GM19452 (cell line): ENCODE measurements at regions not wholly inside any gene's neighbourhood (a gene's known extent, or its start where the extent isn't known, plus 50 kb on each side); places are given as distances from the start of the nearest gene placed in this dataset.
"Not testable (repeated sequence)": the region's sequence is repeated elsewhere in the genome, so short reads cannot be mapped to it uniquely, and the experiment has no call there.

ENCODE experiments used
- ATAC-seq: cut with Tn5 transposase; IDR thresholded peaks from one replicate; pipeline ENCODE4 v1.9.1; 2021; ENCODE audit not compliant: unreplicated experiment

DNA sequence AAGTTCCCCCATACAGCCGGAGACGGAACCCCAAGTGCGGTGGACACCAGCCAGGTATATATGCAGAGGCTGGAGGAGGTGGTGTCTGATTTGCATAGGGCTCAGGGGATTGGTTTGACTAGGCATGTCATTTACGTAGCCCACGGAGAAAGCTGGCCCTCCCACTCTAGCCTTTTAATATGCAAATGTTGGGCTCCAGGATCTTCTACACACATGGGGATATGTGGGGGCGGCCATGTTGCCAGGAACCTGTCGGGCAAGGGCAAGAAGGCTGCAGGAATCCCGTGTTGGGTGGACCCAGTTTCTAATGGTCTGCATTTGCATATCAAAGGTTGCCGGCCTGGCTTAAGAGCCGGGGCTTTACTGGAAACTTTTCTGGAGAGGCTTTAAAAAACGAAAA is 57.4 kb downstream of the FTHL17 start:
- not testable (repeated sequence) for ATAC-seq

DNA sequence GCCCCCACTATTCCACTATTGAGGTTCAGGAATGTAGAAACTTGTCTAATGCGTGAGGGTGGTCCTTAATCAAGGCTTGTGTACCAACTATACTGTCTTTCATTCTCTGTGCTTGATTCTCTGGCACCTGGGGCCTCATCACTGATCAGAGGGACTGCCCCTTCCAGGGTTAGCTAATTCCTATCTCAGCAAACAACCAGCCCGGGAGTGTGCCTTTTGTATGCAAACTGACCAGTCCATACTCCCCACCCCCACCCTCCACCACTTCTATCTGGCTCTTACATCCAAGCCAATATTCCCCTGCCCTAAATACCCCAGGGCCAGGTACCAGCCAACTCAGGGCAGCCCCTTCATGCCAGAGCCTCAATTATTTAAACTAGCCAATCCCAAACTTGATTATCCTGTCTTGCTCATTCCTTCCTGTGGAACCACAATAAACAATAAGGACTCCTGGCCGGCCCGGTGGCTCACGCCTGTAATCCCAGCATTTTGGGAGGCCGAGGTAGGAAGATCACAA is 59.3 kb downstream of the FTHL17 start:
- no peak for ATAC-seq

DNA sequence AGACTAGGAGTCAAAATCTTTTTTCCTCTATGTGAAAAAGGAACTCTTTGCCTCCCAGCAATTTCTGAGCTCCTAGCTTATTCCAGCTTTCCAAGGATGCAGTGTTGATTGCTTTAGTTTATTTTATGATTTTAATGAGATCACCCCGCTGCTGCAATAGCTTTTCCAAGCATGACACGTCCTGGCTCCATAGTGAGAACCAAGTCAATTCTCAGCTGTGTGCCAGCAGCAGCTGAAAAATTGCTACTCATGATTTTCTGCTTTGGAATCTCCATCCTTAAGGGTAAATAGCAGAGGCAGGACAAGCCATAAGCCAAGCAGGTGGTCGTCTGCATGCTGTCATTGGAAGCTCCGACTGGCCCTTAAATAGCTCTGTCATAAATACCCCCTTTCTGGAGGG is 64.5 kb downstream of the FTHL17 start:
- no peak for ATAC-seq

DNA sequence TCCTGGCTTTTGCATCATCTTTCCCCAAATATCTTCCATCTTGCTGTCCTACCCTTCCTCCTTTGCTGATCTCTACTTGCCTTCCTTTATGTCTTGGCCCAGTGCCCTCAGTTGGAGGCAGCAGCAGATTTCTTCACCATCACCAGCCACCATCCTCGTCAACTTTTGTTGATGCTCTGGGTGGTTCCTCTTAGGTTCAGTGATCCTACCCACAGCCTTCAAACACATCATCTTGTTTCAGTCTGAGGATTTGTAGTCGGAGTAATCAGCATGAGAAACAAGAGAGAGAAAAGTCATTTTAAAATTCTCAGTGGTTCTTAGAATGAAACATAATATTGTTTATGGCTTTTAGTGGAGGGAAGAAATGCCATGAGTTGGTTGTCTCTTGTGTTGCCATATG is 65.8 kb downstream of the FTHL17 start:
- ATAC-seq: no peak

DNA sequence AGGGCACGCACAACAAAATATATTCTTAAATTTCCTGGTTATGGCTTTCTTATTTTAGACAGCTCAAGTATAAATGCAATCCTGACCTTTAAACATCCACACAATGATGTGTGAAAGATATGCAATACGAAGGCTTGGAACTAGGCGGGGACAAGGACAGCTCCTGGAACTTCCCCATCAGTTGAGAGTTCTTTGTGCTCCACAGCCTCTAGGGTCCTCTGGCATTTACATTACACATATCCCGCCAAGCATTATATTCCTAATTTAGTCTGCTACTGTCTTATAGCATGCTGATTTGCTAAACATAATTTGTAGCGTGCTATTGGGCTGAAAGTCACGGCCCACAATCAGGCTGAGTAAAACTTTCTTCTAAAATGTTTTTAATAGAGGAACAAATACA is 74.4 kb downstream of the FTHL17 start:
- no peak for ATAC-seq

DNA sequence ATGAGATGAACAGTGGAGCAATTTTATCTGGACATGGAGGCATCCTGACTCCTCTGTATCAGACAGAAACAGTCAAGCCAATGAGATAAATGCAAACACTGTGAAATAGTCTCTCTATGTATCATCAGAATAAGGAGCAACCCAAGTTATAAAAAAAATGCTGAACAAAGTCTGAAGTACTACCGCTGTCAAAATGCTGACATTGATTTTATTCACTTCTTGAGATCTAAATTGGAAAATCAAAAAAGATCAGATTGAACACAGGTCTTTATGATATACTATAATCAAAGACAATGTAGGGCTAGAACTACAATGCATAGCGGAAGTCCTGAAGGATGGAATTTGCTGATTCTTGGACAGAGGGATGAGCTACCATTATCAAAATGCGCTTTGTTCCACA is 76.1 kb downstream of the FTHL17 start:
- ATAC-seq: no peak

DNA sequence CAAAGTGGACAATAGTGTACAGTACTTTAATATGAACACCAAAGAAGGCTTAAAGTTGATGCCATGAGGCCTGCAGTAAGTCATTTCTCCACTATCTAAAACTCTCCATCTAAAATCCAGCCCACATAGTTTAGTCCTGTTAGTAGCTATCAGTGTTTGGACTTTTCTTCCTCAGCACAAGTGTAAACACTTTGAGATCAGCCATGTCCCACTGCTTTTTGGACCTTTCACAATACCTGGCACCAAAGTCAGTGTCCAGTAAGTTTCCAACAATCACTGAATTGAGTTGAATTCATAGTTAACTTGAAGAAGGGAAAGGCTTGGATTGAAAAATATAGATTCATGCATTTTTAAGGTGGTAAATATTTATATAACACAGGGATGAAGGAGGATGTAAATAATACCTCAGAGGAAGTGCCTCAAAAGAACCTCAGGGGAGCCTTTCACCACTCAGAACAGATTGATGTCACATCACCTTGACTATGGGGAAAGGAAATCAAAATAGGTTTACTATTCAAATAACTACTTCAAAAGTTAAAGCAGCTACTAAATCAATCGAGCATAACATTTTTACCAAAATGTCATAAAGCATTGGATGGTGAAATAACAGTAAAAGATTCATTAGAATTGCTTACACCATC is 76.7 kb downstream of the FTHL17 start:
- no peak for ATAC-seq

DNA sequence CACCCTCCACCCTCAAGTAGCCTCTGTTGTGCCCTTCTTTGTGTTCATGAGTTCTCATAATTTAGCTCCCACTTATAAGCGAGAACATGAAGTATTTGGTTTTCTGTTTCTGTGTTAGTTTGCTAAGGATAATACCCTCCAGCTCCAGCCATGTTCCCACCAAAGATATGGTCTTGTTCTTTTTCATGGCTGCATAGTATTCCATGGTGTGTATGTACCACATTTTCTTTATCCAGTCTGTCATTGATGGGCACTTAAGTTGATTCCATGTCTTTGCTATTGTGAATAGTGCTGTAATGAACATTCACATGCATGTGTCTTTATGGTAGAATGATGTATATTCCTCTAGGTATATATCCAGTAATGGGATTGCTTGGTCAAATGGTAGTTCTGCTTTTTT is 77.8 kb downstream of the FTHL17 start:
- ATAC-seq: not testable (repeated sequence)

GRCh38 chrX:30992381-30992904 is 79.4 kb downstream of the FTHL17 start:
- no peak for ATAC-seq

DNA sequence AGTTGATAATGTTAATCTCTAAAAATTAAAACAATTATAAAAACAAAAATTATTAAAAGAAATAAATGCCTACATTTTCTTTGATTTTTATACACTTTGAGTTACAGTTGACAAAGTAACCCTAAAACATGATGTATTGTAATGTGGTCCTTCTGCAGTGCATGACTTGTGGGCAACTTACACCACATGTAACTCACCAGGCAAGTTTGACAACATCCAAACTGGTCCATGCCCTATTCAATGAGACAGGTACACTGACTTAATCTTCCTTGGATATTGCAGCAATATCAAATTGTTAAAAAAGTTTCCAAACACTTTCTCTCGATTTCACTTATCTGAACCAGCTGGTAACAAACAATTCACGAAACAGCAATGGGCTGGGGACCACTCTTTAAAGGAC is 81.5 kb downstream of the FTHL17 start:
- ATAC-seq: no peak

DNA sequence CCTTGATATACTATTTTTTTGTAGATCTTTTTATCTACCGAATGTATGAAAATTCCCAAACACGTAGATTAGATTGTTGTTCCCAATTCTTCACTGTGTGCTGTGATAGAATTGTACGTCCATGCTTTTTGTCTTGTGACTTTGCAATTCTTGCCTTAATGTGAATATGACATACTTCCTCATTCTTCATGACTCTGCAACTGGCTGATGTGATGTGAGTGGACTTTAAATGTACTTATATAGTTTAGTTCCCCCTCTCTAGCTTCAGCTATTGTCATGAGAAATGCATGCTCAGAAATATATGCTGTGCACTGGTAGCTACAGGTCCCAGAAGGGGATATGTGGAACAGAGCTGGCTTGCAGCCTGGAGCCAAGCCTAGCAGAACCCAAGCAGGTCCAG is 89.4 kb downstream of the FTHL17 start:
- no peak for ATAC-seq

DNA sequence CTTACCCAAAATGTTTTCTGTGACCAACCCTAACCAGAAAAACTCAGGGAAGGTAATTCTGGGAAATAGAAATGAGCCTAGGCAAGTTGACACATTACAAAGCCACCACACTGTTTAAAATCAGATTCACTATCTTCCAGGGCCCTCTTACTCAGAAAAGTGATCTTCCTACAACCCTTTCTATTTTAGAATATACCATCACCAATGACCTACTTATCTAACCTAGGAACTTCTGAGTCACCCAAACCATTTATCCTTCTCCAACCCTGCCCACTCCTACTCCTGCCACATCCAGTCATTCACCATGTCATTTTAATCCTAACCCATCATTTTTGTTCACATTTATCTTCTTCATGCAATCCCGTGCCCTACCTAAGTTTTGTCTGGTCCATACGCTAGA is 89.9 kb downstream of the FTHL17 start:
- ATAC-seq: no peak

GRCh38 chrX:30979271-30979670 is 90.2 kb upstream of the TAB3 start:
- no peak for ATAC-seq

DNA sequence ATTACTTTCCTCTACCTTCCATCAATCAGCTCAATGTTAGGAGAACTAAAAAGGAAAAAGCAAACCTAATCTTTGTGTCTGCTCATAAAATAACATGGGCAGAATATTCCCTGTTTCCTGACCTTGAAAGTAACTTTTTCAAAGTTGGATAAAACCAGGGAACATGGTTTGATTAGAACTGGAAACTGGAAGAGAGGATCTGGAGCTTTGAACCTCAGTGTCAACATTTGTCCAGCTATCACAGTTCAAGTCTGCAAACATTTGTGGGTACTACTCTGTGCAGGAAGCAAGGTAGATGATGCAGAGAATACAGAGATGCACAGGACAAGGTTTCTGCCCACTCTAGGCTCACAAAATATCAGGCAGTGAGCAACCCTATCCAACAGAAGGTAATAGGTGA is 86.4 kb upstream of the TAB3 start:
- ATAC-seq: no peak

- no peak for ATAC-seq
Observed at GRCh38 chrX:30973784-30974427, 84.9 kb upstream of the TAB3 start.

DNA sequence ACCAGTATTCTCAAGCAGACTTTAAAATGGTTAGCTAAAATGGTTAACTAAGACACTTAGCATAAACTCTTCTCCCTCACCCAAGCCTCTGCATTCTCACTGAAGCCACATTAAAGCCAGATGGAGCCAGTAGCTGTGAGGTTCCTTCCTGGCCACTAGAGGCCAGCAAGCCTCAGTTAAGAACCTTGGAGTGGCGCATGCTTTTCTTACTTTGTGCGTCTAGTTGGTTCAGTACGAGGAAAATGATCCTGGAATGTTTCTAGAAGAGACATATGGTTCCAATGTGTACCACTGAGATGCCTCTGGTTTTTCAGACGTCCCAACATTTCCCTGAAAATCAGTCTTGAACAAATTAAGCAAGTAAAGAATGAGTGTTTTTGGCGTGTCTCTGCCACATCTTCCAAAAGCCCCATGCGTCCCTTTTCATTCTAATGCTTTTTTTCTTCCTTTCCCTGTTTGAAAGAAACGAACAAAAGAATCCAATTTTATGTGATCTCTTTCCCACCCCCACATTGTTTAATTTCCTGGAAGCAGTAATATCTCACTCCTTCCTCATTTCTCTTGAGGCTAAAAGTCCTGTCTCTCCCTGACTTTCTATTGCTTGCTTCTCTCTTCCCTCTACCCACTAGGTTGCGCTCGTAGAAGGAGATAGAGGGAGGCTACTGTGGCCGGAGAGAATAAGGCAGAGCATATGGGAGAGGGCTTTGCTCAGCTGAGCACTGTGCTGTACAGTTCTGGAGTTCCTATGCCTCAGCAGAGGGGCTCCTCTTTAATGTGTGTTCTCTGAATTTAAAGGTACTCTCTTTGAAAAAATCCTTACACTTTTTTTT is 82.9 kb upstream of the TAB3 start:
- peak; percentile 93 for ATAC-seq

- no peak for ATAC-seq
Observed at GRCh38 chrX:30967516-30967915, 78.5 kb upstream of the TAB3 start.

DNA sequence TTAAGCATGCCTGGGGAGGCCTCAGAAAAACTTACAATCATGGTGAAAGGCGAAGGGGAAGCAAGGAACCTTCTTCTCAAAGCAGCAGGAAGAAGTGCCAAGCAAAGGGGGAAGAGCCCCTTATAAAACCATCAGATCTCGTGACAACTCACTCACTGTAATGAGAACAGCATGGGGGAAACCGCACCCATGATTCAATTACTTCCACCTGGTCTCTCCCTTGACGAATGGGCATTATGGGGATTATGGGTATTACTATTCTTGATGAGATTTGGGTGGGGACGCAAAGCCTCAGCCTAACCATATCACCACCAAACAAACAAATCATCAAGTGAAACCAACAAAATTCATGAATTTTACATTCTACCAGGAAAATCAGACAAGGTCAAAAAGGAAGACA is 76.7 kb upstream of the TAB3 start:
- no peak for ATAC-seq

GRCh38 chrX:30961387-30962174 is 72.5 kb upstream of the TAB3 start:
- ATAC-seq: no peak

DNA sequence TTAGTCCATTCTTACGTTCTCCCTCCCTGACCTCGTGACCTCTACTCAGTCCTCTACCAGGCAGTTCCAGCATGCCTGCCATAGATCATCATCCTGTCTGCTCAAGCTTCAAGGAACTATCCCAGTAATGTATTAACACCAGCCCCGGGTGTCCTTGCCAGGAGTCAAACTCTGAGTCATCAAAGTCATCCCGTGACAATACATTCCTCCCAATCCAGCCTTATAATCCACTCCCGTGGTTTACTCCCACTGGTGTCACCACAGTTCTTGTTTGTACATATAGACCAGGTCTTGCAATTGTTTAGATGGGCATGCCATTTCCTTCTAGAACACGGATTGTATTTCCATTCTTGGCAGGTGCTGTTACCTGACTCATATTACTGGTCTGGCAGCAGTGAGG is 68.7 kb upstream of the TAB3 start:
- ATAC-seq: no peak

GRCh38 chrX:30955687-30956086 is 66.6 kb upstream of the TAB3 start:
- no peak for ATAC-seq
